HUES48 (cell line): ENCODE measurements at regions not wholly inside any gene's neighbourhood (a gene's known extent, or its start where the extent isn't known, plus 50 kb on each side); places are given as distances from the start of the nearest gene placed in this dataset.

ENCODE experiments used
- H3K27ac ChIP-seq: one replicate; pipeline ENCODE4 v1.7.0; 2013; ENCODE audit warnings: low read depth, low read length, inconsistent platforms
- H3K27me3 ChIP-seq: 2 replicates; pipeline ENCODE4 v1.6.1; 2013; ENCODE audit warnings: mild to moderate bottlenecking, low read length; ENCODE audit not compliant: control insufficient read depth, insufficient read depth
- H3K36me3 ChIP-seq: 2 replicates; pipeline ENCODE4 v1.6.1; 2013; ENCODE audit warnings: low read length; ENCODE audit not compliant: control insufficient read depth, insufficient read depth
- H3K4me1 ChIP-seq: 2 replicates; pipeline ENCODE4 v1.6.1; 2013; ENCODE audit warnings: mild to moderate bottlenecking, low read length; ENCODE audit not compliant: control insufficient read depth, insufficient read depth
- H3K4me3 ChIP-seq: 2 replicates; pipeline ENCODE4 v1.5.1; 2013; ENCODE audit warnings: mild to moderate bottlenecking, low read depth, low read length
- H3K9ac ChIP-seq: 2 replicates; pipeline ENCODE4 v1.6.1; 2013; ENCODE audit warnings: mild to moderate bottlenecking, low read depth, low read length, moderate library complexity
- H3K9me3 ChIP-seq: 2 replicates; pipeline ENCODE4 v1.6.1; 2013; ENCODE audit warnings: low read length; ENCODE audit not compliant: control insufficient read depth, insufficient read depth

- no peaks in the 10 kb centered on the region for H3K27me3 ChIP-seq
- H3K9ac ChIP-seq: no peak overlapping the region
- no peaks in the 10 kb centered on the region for H3K36me3 ChIP-seq
- no peak overlapping the region for H3K27ac ChIP-seq
- no peaks in the 10 kb centered on the region for H3K4me1 ChIP-seq
- no peaks in the 10 kb centered on the region for H3K9me3 ChIP-seq
- H3K4me3 ChIP-seq: no peak overlapping the region
Observed at GRCh38 chr10:28862219-28862618, 184.9 kb downstream of the BAMBI start.

- Histone ChIP-seq H3K9ac (no peak overlapping the region), H3K4me3 (no peak overlapping the region), H3K27me3 (no peaks in the 10 kb centered on the region), H3K27ac (no peak overlapping the region), H3K9me3 (no peaks in the 10 kb centered on the region), H3K36me3 (no peaks in the 10 kb centered on the region), H3K4me1 (no peaks in the 10 kb centered on the region)
Observed at GRCh38 chr10:28869606-28870201, 192.4 kb downstream of the BAMBI start.

- Histone ChIP-seq H3K27ac (no peak overlapping the region), H3K9me3 (no peaks in the 10 kb centered on the region), H3K27me3 (no peaks in the 10 kb centered on the region), H3K4me1 (peaks cover 6% of the 10 kb centered on the region; the same call in 1 of the 2 replicates), H3K9ac (no peak overlapping the region), H3K4me3 (no peak overlapping the region), H3K36me3 (no peaks in the 10 kb centered on the region)
Observed at GRCh38 chr10:28871665-28872064, 194.3 kb downstream of the BAMBI start.

- no peaks in the 10 kb centered on the region for H3K27me3 ChIP-seq
- no peaks in the 10 kb centered on the region for H3K9me3 ChIP-seq
- H3K27ac ChIP-seq: no peak overlapping the region
- no peaks in the 10 kb centered on the region for H3K36me3 ChIP-seq
- H3K9ac ChIP-seq: no peak overlapping the region
- no peak overlapping the region for H3K4me3 ChIP-seq
- peaks cover 6% of the 10 kb centered on the region; the same call in 1 of the 2 replicates for H3K4me1 ChIP-seq
Observed at GRCh38 chr10:28872587-28873165, 195.4 kb downstream of the BAMBI start.

- Histone ChIP-seq H3K27me3 (no peaks in the 10 kb centered on the region), H3K9ac (no peak overlapping the region), H3K9me3 (no peaks in the 10 kb centered on the region), H3K4me3 (no peak overlapping the region), H3K4me1 (peaks cover 6% of the 10 kb centered on the region; the same call in 1 of the 2 replicates), H3K27ac (no peak overlapping the region), H3K36me3 (no peaks in the 10 kb centered on the region)
Observed at GRCh38 chr10:28873540-28873939, 196.2 kb downstream of the BAMBI start.

GRCh38 chr10:28874210-28874609, 196.9 kb downstream of the BAMBI start:
- Histone ChIP-seq H3K36me3 (no peaks in the 10 kb centered on the region), H3K4me1 (peaks cover 6% of the 10 kb centered on the region; the same call in 1 of the 2 replicates), H3K4me3 (no peak overlapping the region), H3K9ac (no peak overlapping the region), H3K27ac (no peak overlapping the region), H3K27me3 (no peaks in the 10 kb centered on the region), H3K9me3 (no peaks in the 10 kb centered on the region)

GRCh38 chr10:28875549-28876081, 198.3 kb downstream of the BAMBI start:
- H3K9me3 ChIP-seq: no peaks in the 10 kb centered on the region
- H3K4me3 ChIP-seq: no peak overlapping the region
- H3K27me3 ChIP-seq: no peaks in the 10 kb centered on the region
- H3K9ac ChIP-seq: no peak overlapping the region
- H3K4me1 ChIP-seq: peaks cover 6% of the 10 kb centered on the region; the same call in 1 of the 2 replicates
- H3K36me3 ChIP-seq: no peaks in the 10 kb centered on the region
- peak overlapping the region; percentile 83 for H3K27ac ChIP-seq

- peaks cover 6% of the 10 kb centered on the region; the same call in 1 of the 2 replicates for H3K4me1 ChIP-seq
- no peaks in the 10 kb centered on the region for H3K27me3 ChIP-seq
- no peak overlapping the region for H3K9ac ChIP-seq
- no peaks in the 10 kb centered on the region for H3K9me3 ChIP-seq
- H3K4me3 ChIP-seq: no peak overlapping the region
- H3K36me3 ChIP-seq: no peaks in the 10 kb centered on the region
- H3K27ac ChIP-seq: no peak overlapping the region
Observed at GRCh38 chr10:28878236-28878970, 201.1 kb downstream of the BAMBI start.

- no peaks in the 10 kb centered on the region for H3K9me3 ChIP-seq
- peaks cover 6% of the 10 kb centered on the region; the same call in 1 of the 2 replicates for H3K4me1 ChIP-seq
- no peak overlapping the region for H3K9ac ChIP-seq
- no peaks in the 10 kb centered on the region for H3K36me3 ChIP-seq
- no peaks in the 10 kb centered on the region for H3K27me3 ChIP-seq
- H3K4me3 ChIP-seq: no peak overlapping the region
- H3K27ac ChIP-seq: no peak overlapping the region
Observed at GRCh38 chr10:28879246-28879645, 201.9 kb downstream of the BAMBI start.

- Histone ChIP-seq H3K9ac (no peak overlapping the region), H3K4me3 (no peak overlapping the region), H3K27ac (no peak overlapping the region), H3K27me3 (no peaks in the 10 kb centered on the region), H3K9me3 (no peaks in the 10 kb centered on the region), H3K36me3 (no peaks in the 10 kb centered on the region), H3K4me1 (peaks cover 6% of the 10 kb centered on the region; the same call in 1 of the 2 replicates)
Observed at GRCh38 chr10:28879875-28880682, 202.8 kb downstream of the BAMBI start.
